Mesendoderm (in vitro differentiated cells): ENCODE measurements at regions not wholly inside any gene's neighbourhood (a gene's known extent, or its start where the extent isn't known, plus 50 kb on each side); places are given as distances from the start of the nearest gene placed in this dataset.

ENCODE experiments used
- DNase-seq: peaks from one replicate; pipeline ENCODE4 v3.0.0; 2013
- H2AK5ac ChIP-seq: 2 replicates; pipeline ENCODE4 v1.6.1; 2013; ENCODE audit warnings: low read length, inconsistent platforms
- H2BK120ac ChIP-seq: 2 replicates; pipeline ENCODE4 v1.6.1; 2013; ENCODE audit warnings: low read depth, mild to moderate bottlenecking, low read length, moderate library complexity, mixed read lengths
- H2BK15ac ChIP-seq: replicated peaks from 2 replicates; pipeline ENCODE4 v1.6.1; 2013; ENCODE audit warnings: low read depth, mild to moderate bottlenecking, moderate library complexity
- H2BK5ac ChIP-seq: 2 replicates; pipeline ENCODE4 v1.6.1; 2013; ENCODE audit warnings: low read length, inconsistent platforms
- H3K18ac ChIP-seq: 2 replicates; pipeline ENCODE4 v1.6.1; 2013; ENCODE audit warnings: mild to moderate bottlenecking, low read length, mixed read lengths
- H3K23ac ChIP-seq: one replicate; pipeline ENCODE4 v1.6.1; 2013; ENCODE audit warnings: low read length
- H3K27ac ChIP-seq: 2 replicates; pipeline ENCODE4 v1.5.1; 2013; ENCODE audit warnings: low read depth, mild to moderate bottlenecking, inconsistent platforms, low read length, moderate library complexity
- H3K27me3 ChIP-seq: 2 replicates; pipeline ENCODE4 v1.6.1; 2013; ENCODE audit warnings: low read length, control low read depth, mild to moderate bottlenecking, inconsistent platforms; ENCODE audit not compliant: insufficient read depth, poor library complexity
- H3K36me3 ChIP-seq: 2 replicates; pipeline ENCODE4 v1.6.1; 2013; ENCODE audit warnings: low read length, inconsistent platforms; ENCODE audit not compliant: control insufficient read depth, insufficient read depth
- H3K4ac ChIP-seq: one replicate; pipeline ENCODE4 v1.6.1; 2013; ENCODE audit warnings: low read depth, mild to moderate bottlenecking, low read length, moderate library complexity
- H3K4me1 ChIP-seq: 2 replicates; pipeline ENCODE4 v1.6.1; 2013; ENCODE audit warnings: low read depth, low read length, inconsistent platforms; ENCODE audit not compliant: control insufficient read depth
- H3K4me2 ChIP-seq: 2 replicates; pipeline ENCODE4 v1.6.1; 2013; ENCODE audit warnings: low read length
- H3K4me3 ChIP-seq: 2 replicates; pipeline ENCODE4 v1.5.1; 2013; ENCODE audit warnings: mild to moderate bottlenecking, low read length
- H3K56ac ChIP-seq: one replicate; pipeline ENCODE4 v1.6.1; 2013; ENCODE audit warnings: low read length
- H3K79me1 ChIP-seq: 2 replicates; pipeline ENCODE4 v1.6.1; 2013; ENCODE audit warnings: low read length, inconsistent platforms
- H3K79me2 ChIP-seq: 2 replicates; pipeline ENCODE4 v1.6.1; 2013; ENCODE audit warnings: mild to moderate bottlenecking, low read length; ENCODE audit not compliant: control insufficient read depth, insufficient read depth
- H3K9ac ChIP-seq: 2 replicates; pipeline ENCODE4 v1.6.1; 2013; ENCODE audit warnings: low read length, inconsistent platforms
- H4K5ac ChIP-seq: one replicate; pipeline ENCODE4 v1.6.1; 2013; ENCODE audit warnings: low read length
- H4K8ac ChIP-seq: one replicate; pipeline ENCODE4 v1.6.1; 2013; ENCODE audit warnings: low read depth, mild to moderate bottlenecking, control low read depth, low read length, moderate library complexity
- WGBS: extraction: QIAGEN DNeasy Blood & Tissue Kit; methylation state at CpG from one replicate; pipeline ENCODE4 v1.1.7; 2013; ENCODE audit warnings: low lambda C conversion rate, missing lambda C conversion rate; ENCODE audit not compliant: insufficient coverage; ENCODE audit errors: extremely low coverage; 5-methylcytosine and 5-hydroxymethylcytosine counted together

- H4K5ac ChIP-seq: no peak overlapping the region
- no peaks in the 10 kb centered on the region for H3K79me1 ChIP-seq
- no peak for DNase-seq
- no peaks in the 10 kb centered on the region for H3K27me3 ChIP-seq
- H3K36me3 ChIP-seq: no peaks in the 10 kb centered on the region
- H3K27ac ChIP-seq: no peak overlapping the region
- H3K9ac ChIP-seq: no peak overlapping the region
- no peak overlapping the region for H3K4me2 ChIP-seq
- H3K23ac ChIP-seq: no peak overlapping the region
- H3K56ac ChIP-seq: no peak overlapping the region
- no peak overlapping the region for H4K8ac ChIP-seq
- H3K4me1 ChIP-seq: no peaks in the 10 kb centered on the region
- no peak overlapping the region for H2AK5ac ChIP-seq
- H2BK120ac ChIP-seq: no peak overlapping the region
- H3K79me2 ChIP-seq: no peaks in the 10 kb centered on the region
- H3K4me3 ChIP-seq: no peak overlapping the region
- H2BK15ac ChIP-seq: no peak overlapping the region
- no peak overlapping the region for H3K18ac ChIP-seq
- no peak overlapping the region for H2BK5ac ChIP-seq
- no peak overlapping the region for H3K4ac ChIP-seq
- no CpG with 5 or more reads among the region's 1 CpG for WGBS
Measured at GRCh38 chr3:148233403-148233802, 464.3 kb upstream of the AGTR1 start.

GRCh38 chr3:148234536-148234935 is 463.2 kb upstream of the AGTR1 start:
- no peaks in the 10 kb centered on the region for H3K4me1 ChIP-seq
- no peak overlapping the region for H4K8ac ChIP-seq
- no peak overlapping the region for H2AK5ac ChIP-seq
- H3K36me3 ChIP-seq: no peaks in the 10 kb centered on the region
- no peak overlapping the region for H3K27ac ChIP-seq
- no peak overlapping the region for H2BK15ac ChIP-seq
- H2BK5ac ChIP-seq: no peak overlapping the region
- no peak overlapping the region for H3K4me3 ChIP-seq
- H3K56ac ChIP-seq: no peak overlapping the region
- no peak overlapping the region for H3K9ac ChIP-seq
- no peak overlapping the region for H3K18ac ChIP-seq
- H3K27me3 ChIP-seq: no peaks in the 10 kb centered on the region
- H4K5ac ChIP-seq: no peak overlapping the region
- no peaks in the 10 kb centered on the region for H3K79me1 ChIP-seq
- WGBS: no CpG with 5 or more reads among the region's 1 CpG
- H3K4ac ChIP-seq: no peak overlapping the region
- no peak for DNase-seq
- no peaks in the 10 kb centered on the region for H3K79me2 ChIP-seq
- H2BK120ac ChIP-seq: no peak overlapping the region
- no peak overlapping the region for H3K4me2 ChIP-seq
- no peak overlapping the region for H3K23ac ChIP-seq

GRCh38 chr3:148235566-148235965 is 462.1 kb upstream of the AGTR1 start:
- no peak overlapping the region for H3K9ac ChIP-seq
- DNase-seq: no peak
- H3K4me1 ChIP-seq: no peaks in the 10 kb centered on the region
- no peak overlapping the region for H3K4ac ChIP-seq
- no CpG with 5 or more reads among the region's 3 CpGs for WGBS
- no peak overlapping the region for H2BK5ac ChIP-seq
- no peak overlapping the region for H3K4me2 ChIP-seq
- H3K79me2 ChIP-seq: no peaks in the 10 kb centered on the region
- H3K36me3 ChIP-seq: no peaks in the 10 kb centered on the region
- H3K27me3 ChIP-seq: no peaks in the 10 kb centered on the region
- no peak overlapping the region for H3K56ac ChIP-seq
- no peak overlapping the region for H3K4me3 ChIP-seq
- no peak overlapping the region for H2BK120ac ChIP-seq
- no peak overlapping the region for H2BK15ac ChIP-seq
- no peak overlapping the region for H3K27ac ChIP-seq
- no peak overlapping the region for H3K23ac ChIP-seq
- no peak overlapping the region for H3K18ac ChIP-seq
- H4K5ac ChIP-seq: no peak overlapping the region
- no peak overlapping the region for H4K8ac ChIP-seq
- no peak overlapping the region for H2AK5ac ChIP-seq
- no peaks in the 10 kb centered on the region for H3K79me1 ChIP-seq

GRCh38 chr3:148238421-148238821 is 459.3 kb upstream of the AGTR1 start:
- WGBS: no CpG with 5 or more reads among the region's 1 CpG
- DNase-seq: no peak

GRCh38 chr3:148240351-148240750 is 457.4 kb upstream of the AGTR1 start:
- WGBS: no CpG with 5 or more reads among the region's 3 CpGs
- no peaks in the 10 kb centered on the region for H3K79me1 ChIP-seq

More at GRCh38 chr3:148238421-148238821, 459.3 kb upstream of the AGTR1 start:
- no peak overlapping the region for H2AK5ac ChIP-seq
- H4K8ac ChIP-seq: no peak overlapping the region
- no peaks in the 10 kb centered on the region for H3K4me1 ChIP-seq
- no peak overlapping the region for H3K23ac ChIP-seq
- H2BK120ac ChIP-seq: no peak overlapping the region
- no peak overlapping the region for H3K4me3 ChIP-seq
- H2BK5ac ChIP-seq: no peak overlapping the region
- H4K5ac ChIP-seq: no peak overlapping the region
- H3K27ac ChIP-seq: no peak overlapping the region
- no peak overlapping the region for H2BK15ac ChIP-seq
- H3K4ac ChIP-seq: no peak overlapping the region
- no peak overlapping the region for H3K4me2 ChIP-seq
- no peaks in the 10 kb centered on the region for H3K27me3 ChIP-seq
- no peak overlapping the region for H3K9ac ChIP-seq
- no peak overlapping the region for H3K56ac ChIP-seq
- no peaks in the 10 kb centered on the region for H3K79me2 ChIP-seq
- H3K36me3 ChIP-seq: no peaks in the 10 kb centered on the region
- H3K79me1 ChIP-seq: no peaks in the 10 kb centered on the region
- no peak overlapping the region for H3K18ac ChIP-seq

GRCh38 chr3:148243609-148244008 is 454.1 kb upstream of the AGTR1 start:
- Histone ChIP-seq H3K9ac (no peak overlapping the region), H2BK120ac (no peak overlapping the region), H3K18ac (no peak overlapping the region), H3K4me2 (no peak overlapping the region), H3K79me2 (no peaks in the 10 kb centered on the region), H3K27ac (no peak overlapping the region), H3K23ac (no peak overlapping the region), H2BK5ac (no peak overlapping the region), H4K5ac (no peak overlapping the region), H3K36me3 (no peaks in the 10 kb centered on the region), H2BK15ac (no peak overlapping the region), H4K8ac (no peak overlapping the region), H3K4ac (no peak overlapping the region), H2AK5ac (no peak overlapping the region), H3K56ac (no peak overlapping the region), H3K27me3 (no peaks in the 10 kb centered on the region), H3K4me3 (no peak overlapping the region), H3K4me1 (no peaks in the 10 kb centered on the region), H3K79me1 (no peaks in the 10 kb centered on the region)
- no peak for DNase-seq
- WGBS: no CpG with 5 or more reads among the region's 1 CpG

More at GRCh38 chr3:148240351-148240750, 457.4 kb upstream of the AGTR1 start:
- Histone ChIP-seq H3K9ac (no peak overlapping the region), H3K18ac (no peak overlapping the region), H3K79me2 (no peaks in the 10 kb centered on the region), H4K8ac (no peak overlapping the region), H3K4me3 (no peak overlapping the region), H3K27ac (no peak overlapping the region), H3K56ac (no peak overlapping the region), H3K23ac (no peak overlapping the region), H2BK120ac (no peak overlapping the region), H3K4ac (no peak overlapping the region), H3K4me1 (no peaks in the 10 kb centered on the region), H4K5ac (no peak overlapping the region), H2AK5ac (no peak overlapping the region), H2BK5ac (no peak overlapping the region), H3K4me2 (no peak overlapping the region), H3K36me3 (no peaks in the 10 kb centered on the region), H2BK15ac (no peak overlapping the region), H3K27me3 (no peaks in the 10 kb centered on the region)
- DNase-seq: no peak
